IMR-90 (cell line): ENCODE measurements at regions not wholly inside any gene's neighbourhood (a gene's known extent, or its start where the extent isn't known, plus 50 kb on each side); places are given as distances from the start of the nearest gene placed in this dataset.
"Not testable (repeated sequence)": the region's sequence is repeated elsewhere in the genome, so short reads cannot be mapped to it uniquely, and the experiment has no call there.

Experiments
- ATAC-seq: fragments of 200-7000 bp; cut with Tn5 transposase; 2 replicates; pipeline ENCODE4 v1.9.1; 2020; ENCODE audit warnings: low read depth, mild to moderate bottlenecking, moderate library complexity
- BruUV-seq: library from RNA; stranded (reverse); fragments of 400-500 nt; replicated peaks from 2 replicates; lab custom pipeline; 2021; lab: Mats Ljungman, UMichigan
- CTCF ChIA-PET: fragments of 300-600 bp; formaldehyde crosslinking; extraction: SDS; loops from one replicate; lab custom pipeline; 2021; ENCODE audit warnings: antibody characterized with exemption; lab: Yijun Ruan, JAX
- POLR2A ChIA-PET: fragments of 300-600 bp; sonication (Branson Sonifier 250); formaldehyde crosslinking; loops from one replicate; lab custom pipeline; 2022; ENCODE audit warnings: antibody characterized with exemption; ENCODE audit not compliant: unreplicated experiment; lab: Charles Lee
- DNase-seq: peaks from one replicate; pipeline ENCODE4 v3.0.0; 2013
- H2AFZ ChIP-seq: replicated peaks from 2 replicates; pipeline ENCODE3; 2013; ENCODE audit warnings: low read length, mild to moderate bottlenecking; ENCODE audit not compliant: poor library complexity
- H2AK5ac ChIP-seq: 2 replicates; pipeline ENCODE4 v1.6.1; 2013; ENCODE audit warnings: low read depth, low read length, inconsistent platforms
- H2AK9ac ChIP-seq: replicated peaks from 2 replicates; pipeline ENCODE3; 2013; ENCODE audit warnings: mild to moderate bottlenecking, low read depth, low read length, moderate library complexity; ENCODE audit not compliant: poor library complexity
- H2BK120ac ChIP-seq: 2 replicates; pipeline ENCODE4 v1.6.1; 2013; ENCODE audit warnings: low read depth, low read length, inconsistent platforms
- H2BK15ac ChIP-seq: 3 replicates; pipeline ENCODE4 v1.6.1; 2013; ENCODE audit warnings: low read depth, low read length, inconsistent platforms
- H2BK20ac ChIP-seq: 2 replicates; pipeline ENCODE4 v1.6.1; 2013; ENCODE audit warnings: low read depth, mild to moderate bottlenecking, inconsistent platforms, low read length, moderate library complexity
- H2BK5ac ChIP-seq: 2 replicates; pipeline ENCODE4 v1.6.1; 2013; ENCODE audit warnings: mild to moderate bottlenecking, low read depth, low read length, inconsistent platforms; ENCODE audit not compliant: poor library complexity, severe bottlenecking
- H3K14ac ChIP-seq: replicated peaks from 2 replicates; pipeline ENCODE4 v1.6.1; 2013; ENCODE audit warnings: low read depth, low read length, inconsistent platforms
- H3K18ac ChIP-seq: 2 replicates; pipeline ENCODE4 v1.6.1; 2013; ENCODE audit warnings: low read depth, low read length, control low read depth
- H3K23ac ChIP-seq: 2 replicates; pipeline ENCODE4 v1.6.1; 2013; ENCODE audit warnings: low read depth, low read length, inconsistent platforms
- H3K27ac ChIP-seq: 2 replicates; pipeline ENCODE4 v1.5.1; 2013; ENCODE audit warnings: mild to moderate bottlenecking, control low read depth, low read length; ENCODE audit not compliant: insufficient read depth
- H3K27me3 ChIP-seq: 2 replicates; pipeline ENCODE4 v1.6.1; 2013; ENCODE audit warnings: low read length; ENCODE audit not compliant: control insufficient read depth, insufficient read depth
- H3K36me3 ChIP-seq: 2 replicates; pipeline ENCODE4 v1.6.1; 2013; ENCODE audit warnings: low read length, mixed read lengths; ENCODE audit not compliant: control insufficient read depth, insufficient read depth
- H3K4ac ChIP-seq: 2 replicates; pipeline ENCODE4 v1.6.1; 2013; ENCODE audit warnings: low read depth, low read length, inconsistent platforms
- H3K4me1 ChIP-seq: 2 replicates; pipeline ENCODE4 v1.6.1; 2013; ENCODE audit warnings: low read length, mixed read lengths; ENCODE audit not compliant: control insufficient read depth, insufficient read depth
- H3K4me2 ChIP-seq: 2 replicates; pipeline ENCODE4 v1.6.1; 2013; ENCODE audit warnings: low read depth, mild to moderate bottlenecking, control low read depth, low read length, moderate library complexity
- H3K4me3 ChIP-seq: 2 replicates; pipeline ENCODE4 v1.5.1; 2013; ENCODE audit warnings: low read depth, mild to moderate bottlenecking, control low read depth, low read length, moderate library complexity; ENCODE audit not compliant: insufficient read depth
- H3K56ac ChIP-seq: 2 replicates; pipeline ENCODE4 v1.6.1; 2013; ENCODE audit warnings: low read length, inconsistent platforms; ENCODE audit not compliant: insufficient read depth; ENCODE audit errors: extremely low read depth
- H3K79me1 ChIP-seq, 2 experiments: 2 replicates each; pipeline ENCODE4 v1.6.1; 2013; ENCODE audit warnings: low read length in 2 of 2, inconsistent platforms in 1 of 2, low read depth in 1 of 2
- H3K9ac ChIP-seq: 2 replicates; pipeline ENCODE4 v1.6.1; 2013; ENCODE audit warnings: low read depth, low read length, control low read depth
- H3K9me1 ChIP-seq: 2 replicates; pipeline ENCODE4 v1.6.1; 2013; ENCODE audit warnings: low read length, inconsistent platforms; ENCODE audit not compliant: insufficient read depth
- H3K9me3 ChIP-seq: 2 replicates; pipeline ENCODE4 v1.6.1; 2013; ENCODE audit warnings: low read length; ENCODE audit not compliant: control insufficient read depth, insufficient read depth
- H4K20me1 ChIP-seq: 2 replicates; pipeline ENCODE4 v1.6.1; 2013; ENCODE audit warnings: low read length, inconsistent platforms; ENCODE audit not compliant: insufficient read depth
- H4K5ac ChIP-seq: 2 replicates; pipeline ENCODE4 v1.6.1; 2013; ENCODE audit warnings: mild to moderate bottlenecking, low read depth, low read length, control low read depth
- H4K8ac ChIP-seq, 2 experiments: 2 replicates each; pipeline ENCODE4 v1.6.1; 2013; ENCODE audit warnings: low read depth in 2 of 2, low read length in 2 of 2, control low read depth in 1 of 2, inconsistent platforms in 1 of 2
- H4K91ac ChIP-seq: 2 replicates; pipeline ENCODE4 v1.6.1; 2013; ENCODE audit warnings: low read depth, low read length, inconsistent platforms; ENCODE audit not compliant: insufficient read depth
- WGBS, 2 experiments: methylation state at CpG; one replicate each; pipeline versions ENCODE4 v1.1.5 to v1.1.7; 2013; ENCODE audit warnings: missing lambda C conversion rate in 2 of 2; ENCODE audit not compliant: insufficient read length in 1 of 2; ENCODE audit errors: extremely low coverage in 2 of 2; 5-methylcytosine and 5-hydroxymethylcytosine counted together
- dilution Hi-C: fragments of 300-500 bp; cut with HindIII; formaldehyde crosslinking; loops from one replicate; pipeline ENCODE4 v1.14.3; 2018; ENCODE audit warnings: low sequenced_read_pairs; ENCODE audit not compliant: unreplicated experiment
- in situ Hi-C: fragments of 300-500 bp; cut with MboI; formaldehyde crosslinking; loops from 3 replicates; pipeline ENCODE4 v1.14.3; 2019; ENCODE audit warnings: low sequenced_read_pairs, inconsistent platforms, mixed read lengths
- intact Hi-C: fragments of 100-400 bp; cut with micrococcal nuclease; formaldehyde crosslinking; loops from 2 replicates; pipeline ENCODE4 v1.10.0; 2022

DNA sequence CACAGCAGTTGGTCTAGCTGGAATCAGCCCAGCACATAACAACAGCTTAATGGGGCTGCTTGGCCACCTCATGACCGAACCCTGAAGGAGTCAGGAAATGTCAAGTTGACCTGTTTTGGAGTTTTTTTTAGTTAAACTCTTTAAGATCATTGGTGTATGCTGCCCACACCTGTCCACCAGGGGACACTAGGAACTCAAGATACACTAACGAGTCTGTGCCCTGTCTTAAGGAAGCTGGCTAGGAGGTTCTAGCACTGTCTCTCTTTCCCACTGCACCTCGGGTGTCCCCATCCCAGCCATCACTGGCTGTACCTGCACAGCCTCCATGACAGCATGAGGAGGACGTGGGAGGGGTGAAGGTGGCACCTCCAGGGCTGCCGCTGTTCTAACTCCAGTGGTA is 364.9 kb upstream of the SOX1 start:
- H3K27me3 ChIP-seq, H4K8ac ChIP-seq, ATAC-seq, H3K36me3 ChIP-seq, CTCF ChIA-PET, H3K4ac ChIP-seq, H2BK120ac ChIP-seq, H3K9ac ChIP-seq, H3K18ac ChIP-seq, H2AFZ ChIP-seq, H3K79me1 ChIP-seq, H3K14ac ChIP-seq, BruUV-seq, H4K91ac ChIP-seq, H3K4me1 ChIP-seq, H2BK5ac ChIP-seq, DNase-seq, H2BK20ac ChIP-seq, H4K20me1 ChIP-seq, dilution Hi-C loops, H2AK9ac ChIP-seq, H3K23ac ChIP-seq, H3K4me2 ChIP-seq, in situ Hi-C loops, intact Hi-C loops, H3K9me3 ChIP-seq, H2BK15ac ChIP-seq, H3K27ac ChIP-seq, H3K56ac ChIP-seq, H4K5ac ChIP-seq, H3K4me3 ChIP-seq, H3K9me1 ChIP-seq, POLR2A ChIA-PET, H2AK5ac ChIP-seq: not testable (repeated sequence)
- no CpG with 5 or more reads among the region's 5 CpGs for WGBS, 2 experiments
